OCI-LY1 (cell line): ENCODE measurements at regions not wholly inside any gene's neighbourhood (a gene's known extent, or its start where the extent isn't known, plus 50 kb on each side); places are given as distances from the start of the nearest gene placed in this dataset.

Source experiments
- EZH2 ChIP-seq: fragments of 200-600 bp; sonication (generic), shearing (Covaris generic); IDR thresholded peaks from 2 replicates; pipeline ENCODE4 v1.8.0; 2017; ENCODE audit warnings: borderline replicate concordance, mixed run types, mild to moderate bottlenecking, antibody characterized with exemption, low read length, moderate library complexity, mixed read lengths
- TF ChIP-seq, protein P1 (sequence below): fragments of 200-600 bp; sonication (generic), shearing (Covaris generic); IDR thresholded peaks from 2 replicates; pipeline ENCODE4 v1.5.1; 2017; ENCODE audit warnings: mild to moderate bottlenecking, antibody characterized with exemption, low read length, moderate library complexity, mixed read lengths

- TF ChIP-seq, protein P1, sequence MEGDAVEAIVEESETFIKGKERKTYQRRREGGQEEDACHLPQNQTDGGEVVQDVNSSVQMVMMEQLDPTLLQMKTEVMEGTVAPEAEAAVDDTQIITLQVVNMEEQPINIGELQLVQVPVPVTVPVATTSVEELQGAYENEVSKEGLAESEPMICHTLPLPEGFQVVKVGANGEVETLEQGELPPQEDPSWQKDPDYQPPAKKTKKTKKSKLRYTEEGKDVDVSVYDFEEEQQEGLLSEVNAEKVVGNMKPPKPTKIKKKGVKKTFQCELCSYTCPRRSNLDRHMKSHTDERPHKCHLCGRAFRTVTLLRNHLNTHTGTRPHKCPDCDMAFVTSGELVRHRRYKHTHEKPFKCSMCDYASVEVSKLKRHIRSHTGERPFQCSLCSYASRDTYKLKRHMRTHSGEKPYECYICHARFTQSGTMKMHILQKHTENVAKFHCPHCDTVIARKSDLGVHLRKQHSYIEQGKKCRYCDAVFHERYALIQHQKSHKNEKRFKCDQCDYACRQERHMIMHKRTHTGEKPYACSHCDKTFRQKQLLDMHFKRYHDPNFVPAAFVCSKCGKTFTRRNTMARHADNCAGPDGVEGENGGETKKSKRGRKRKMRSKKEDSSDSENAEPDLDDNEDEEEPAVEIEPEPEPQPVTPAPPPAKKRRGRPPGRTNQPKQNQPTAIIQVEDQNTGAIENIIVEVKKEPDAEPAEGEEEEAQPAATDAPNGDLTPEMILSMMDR: no peak
- TF ChIP-seq EZH2: no peak
Observed at GRCh38 chr1:36722871-36723270, 240.2 kb upstream of the CSF3R start.
